Testis (tissue), 2 donors: ENCODE measurements at regions not wholly inside any gene's neighbourhood (a gene's known extent, or its start where the extent isn't known, plus 50 kb on each side); places are given as distances from the start of the nearest gene placed in this dataset.

ENCODE experiments used
- DNase-seq: peaks from one replicate; pipeline ENCODE4 v3.0.0-alpha.2; 2019
- H3K27ac ChIP-seq, 2 donors: fragments of 200-600 bp; sonication (generic); one replicate each; pipeline ENCODE4 v1.5.1; 2019
- H3K27me3 ChIP-seq: fragments of 200-600 bp; sonication (generic); one replicate; pipeline ENCODE4 v1.5.1; 2019
- H3K36me3 ChIP-seq: fragments of 200-600 bp; sonication (generic); one replicate; pipeline ENCODE4 v1.5.1; 2017; ENCODE audit warnings: low read depth; ENCODE audit errors: missing control alignments
- H3K4me1 ChIP-seq: fragments of 200-600 bp; sonication (generic); one replicate; pipeline ENCODE4 v1.5.1; 2019
- H3K4me3 ChIP-seq, 2 donors: fragments of 200-600 bp; sonication (generic); one replicate each; pipeline ENCODE4 v1.5.1; 2017 to 2019
- H3K9me3 ChIP-seq: fragments of 200-600 bp; sonication (generic); one replicate; pipeline ENCODE4 v1.5.1; 2017
- POLR2A ChIP-seq: fragments of 450-650 bp; IDR thresholded peaks from one replicate; pipeline ENCODE4 v1.6.1; 2017; ENCODE audit warnings: antibody characterized with exemption, mild to moderate bottlenecking, moderate library complexity
- WGBS, 2 donors: methylation state at CpG; one replicate each; pipeline ENCODE4 v1.1.5; 2018; 5-methylcytosine and 5-hydroxymethylcytosine counted together
- intact Hi-C: fragments of 100-400 bp; cut with DNase I; formaldehyde crosslinking; loops from one replicate; pipeline ENCODE4 v1.15.1; 2023; ENCODE audit warnings: low total_unique reads
- TF ChIP-seq, protein P1 (sequence below), 3 experiments: fragments of 450-650 bp in 2 of 3; fragments of 200-600 bp in 1 of 3; sonication (generic) in 1 of 3; IDR thresholded peaks; one replicate each; pipeline ENCODE4 v1.5.1; 2016 to 2019; ENCODE audit warnings: antibody characterized with exemption in 3 of 3, mild to moderate bottlenecking in 2 of 3, moderate library complexity in 1 of 3

- H3K36me3 ChIP-seq: no peaks in the 10 kb centered on the region
- no peaks in the 10 kb centered on the region for H3K9me3 ChIP-seq
- 60 to 64% methylated on average over 4 of the region's 4 CpGs for WGBS, 2 donors
- intact Hi-C loops: no loop called here
- H3K27me3 ChIP-seq: no peaks in the 10 kb centered on the region
- TF ChIP-seq, protein P1, sequence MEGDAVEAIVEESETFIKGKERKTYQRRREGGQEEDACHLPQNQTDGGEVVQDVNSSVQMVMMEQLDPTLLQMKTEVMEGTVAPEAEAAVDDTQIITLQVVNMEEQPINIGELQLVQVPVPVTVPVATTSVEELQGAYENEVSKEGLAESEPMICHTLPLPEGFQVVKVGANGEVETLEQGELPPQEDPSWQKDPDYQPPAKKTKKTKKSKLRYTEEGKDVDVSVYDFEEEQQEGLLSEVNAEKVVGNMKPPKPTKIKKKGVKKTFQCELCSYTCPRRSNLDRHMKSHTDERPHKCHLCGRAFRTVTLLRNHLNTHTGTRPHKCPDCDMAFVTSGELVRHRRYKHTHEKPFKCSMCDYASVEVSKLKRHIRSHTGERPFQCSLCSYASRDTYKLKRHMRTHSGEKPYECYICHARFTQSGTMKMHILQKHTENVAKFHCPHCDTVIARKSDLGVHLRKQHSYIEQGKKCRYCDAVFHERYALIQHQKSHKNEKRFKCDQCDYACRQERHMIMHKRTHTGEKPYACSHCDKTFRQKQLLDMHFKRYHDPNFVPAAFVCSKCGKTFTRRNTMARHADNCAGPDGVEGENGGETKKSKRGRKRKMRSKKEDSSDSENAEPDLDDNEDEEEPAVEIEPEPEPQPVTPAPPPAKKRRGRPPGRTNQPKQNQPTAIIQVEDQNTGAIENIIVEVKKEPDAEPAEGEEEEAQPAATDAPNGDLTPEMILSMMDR (IDR thresholded peaks at IDR 0.05): no peak
- TF ChIP-seq POLR2A: no peak
- no peak overlapping the region for H3K4me3 ChIP-seq
- peaks cover 5% of the 10 kb centered on the region for H3K4me1 ChIP-seq
- H3K27ac ChIP-seq: no peak overlapping the region
- DNase-seq: no peak
Measured at GRCh38 chr13:74047931-74048600, 86.1 kb downstream of the KLF12 start.

DNA sequence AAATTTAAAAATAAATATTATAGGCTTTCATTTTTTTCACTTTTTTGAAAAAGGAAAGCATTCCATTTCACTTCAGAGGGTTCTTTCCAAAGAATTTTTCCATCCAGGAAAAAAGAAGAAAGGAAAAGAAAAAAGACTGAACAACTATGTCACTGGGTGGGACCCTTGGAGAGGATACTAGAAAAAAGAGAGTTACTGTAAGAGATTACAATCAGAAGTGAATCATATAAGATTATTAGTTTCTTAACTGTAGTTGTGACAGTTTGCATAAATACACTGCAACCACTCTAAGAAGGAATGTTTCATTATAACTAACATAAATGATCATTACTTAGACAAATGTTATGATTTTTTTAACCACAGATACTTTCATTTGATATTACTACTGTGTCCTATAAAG is 87.8 kb downstream of the KLF12 start:
- intact Hi-C loops: no loop called here
- TF ChIP-seq POLR2A: no peak
- TF ChIP-seq, protein P1 (IDR thresholded peaks at IDR 0.05): no peak
- Histone ChIP-seq H3K27ac (no peak overlapping the region), H3K36me3 (no peaks in the 10 kb centered on the region), H3K4me3 (no peak overlapping the region), H3K4me1 (peaks cover 5% of the 10 kb centered on the region), H3K27me3 (no peaks in the 10 kb centered on the region), H3K9me3 (no peaks in the 10 kb centered on the region)
- no peak for DNase-seq

DNA sequence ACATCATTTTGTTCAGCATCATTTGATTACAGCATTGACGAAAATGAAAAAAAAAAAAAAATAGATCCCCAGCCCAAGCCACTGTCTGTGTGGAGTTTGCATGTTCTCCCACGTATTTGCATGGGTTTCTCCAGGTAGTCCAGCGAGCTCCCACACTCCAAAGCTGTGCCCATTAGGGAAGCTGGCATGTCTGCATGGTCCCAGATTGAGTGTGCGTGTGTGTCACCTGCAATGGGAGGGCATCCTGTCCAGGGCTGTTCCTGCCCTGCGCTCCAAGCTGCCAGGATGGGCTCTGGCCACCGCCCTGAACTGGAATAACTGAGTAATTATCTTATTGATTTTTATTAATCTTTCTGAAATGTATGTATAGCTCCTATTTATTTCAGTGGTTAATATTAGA is 88.6 kb downstream of the KLF12 start:
- Histone ChIP-seq H3K27ac (no peak overlapping the region), H3K36me3 (no peaks in the 10 kb centered on the region), H3K27me3 (no peaks in the 10 kb centered on the region), H3K4me3 (no peak overlapping the region), H3K9me3 (no peaks in the 10 kb centered on the region), H3K4me1 (peaks cover 5% of the 10 kb centered on the region)
- no peak for TF ChIP-seq POLR2A
- TF ChIP-seq, protein P1 (IDR thresholded peaks at IDR 0.05): no peak
- DNase-seq: no peak
- WGBS, 2 donors: 88 to 93% methylated on average over 6 of the region's 6 CpGs
- intact Hi-C loops: no loop called here

DNA sequence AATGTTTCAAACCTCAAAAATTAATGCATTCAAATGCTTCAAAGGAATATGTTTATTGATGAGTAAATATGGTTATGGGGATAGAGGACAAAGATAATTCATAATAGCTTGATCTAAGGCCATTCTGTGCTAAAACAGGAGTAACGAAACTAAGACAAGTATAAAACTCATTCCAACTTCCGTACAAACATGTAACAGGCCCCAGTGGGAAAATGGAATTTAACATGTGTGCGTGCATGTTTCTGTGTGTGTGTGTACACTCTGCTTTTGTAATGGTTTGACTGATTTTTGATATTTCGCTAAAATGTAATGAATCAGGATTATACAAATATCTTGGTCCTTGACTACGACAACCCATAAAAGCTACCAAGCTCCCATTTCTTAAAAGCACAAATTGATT is 91.0 kb downstream of the KLF12 start:
- TF ChIP-seq, protein P1 (IDR thresholded peaks at IDR 0.05): no peak
- TF ChIP-seq POLR2A: no peak
- H3K27me3 ChIP-seq: no peaks in the 10 kb centered on the region
- H3K4me3 ChIP-seq: no peak overlapping the region
- no peak for DNase-seq
- 70 to 72% methylated on average over 5 of the region's 5 CpGs for WGBS, 2 donors
- no peaks in the 10 kb centered on the region for H3K9me3 ChIP-seq
- H3K4me1 ChIP-seq: peaks cover 4% of the 10 kb centered on the region
- H3K36me3 ChIP-seq: no peaks in the 10 kb centered on the region
- H3K27ac ChIP-seq: no peak overlapping the region
- intact Hi-C loops: no loop called here

DNA sequence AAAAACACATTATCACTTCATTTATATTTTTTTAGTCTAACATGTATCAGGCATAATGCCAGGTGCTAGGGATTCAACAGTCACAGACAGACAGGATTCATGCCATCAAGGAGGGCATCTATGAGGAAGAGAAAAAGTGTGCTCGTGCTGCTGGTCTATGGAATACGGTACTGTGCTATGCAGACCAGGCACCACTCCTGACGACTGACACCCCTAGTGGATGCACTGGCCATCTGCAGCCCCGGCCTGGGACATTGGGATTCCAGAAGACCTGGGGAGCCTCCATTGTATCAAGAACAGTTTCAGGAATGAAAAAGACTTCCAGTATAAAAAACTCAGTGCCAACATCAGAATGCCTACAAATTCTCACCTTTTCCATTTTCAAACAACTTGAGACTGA is 94.0 kb downstream of the KLF12 start:
- H3K27ac ChIP-seq: no peak overlapping the region
- H3K36me3 ChIP-seq: no peaks in the 10 kb centered on the region
- DNase-seq: peak; percentile 59
- intact Hi-C loops: no loop called here
- WGBS, 2 donors: 73 to 83% methylated on average over 4 of the region's 4 CpGs
- TF ChIP-seq, protein P1 (IDR thresholded peaks at IDR 0.05): peak; percentile 11 to 35 (median 15)
- no peak for TF ChIP-seq POLR2A
- no peaks in the 10 kb centered on the region for H3K9me3 ChIP-seq
- H3K4me3 ChIP-seq: no peak overlapping the region
- no peaks in the 10 kb centered on the region for H3K27me3 ChIP-seq
- H3K4me1 ChIP-seq: peaks cover 10% of the 10 kb centered on the region
